IMR-90 (cell line): ENCODE measurements at regions not wholly inside any gene's neighbourhood (a gene's known extent, or its start where the extent isn't known, plus 50 kb on each side); places are given as distances from the start of the nearest gene placed in this dataset.

Source experiments
- ATAC-seq: fragments of 200-7000 bp; cut with Tn5 transposase; 2 replicates; pipeline ENCODE4 v1.9.1; 2020; ENCODE audit warnings: low read depth, mild to moderate bottlenecking, moderate library complexity
- BruUV-seq: library from RNA; stranded (reverse); fragments of 400-500 nt; replicated peaks from 2 replicates; lab custom pipeline; 2021; lab: Mats Ljungman, UMichigan
- CTCF ChIA-PET: fragments of 300-600 bp; formaldehyde crosslinking; extraction: SDS; loops from one replicate; lab custom pipeline; 2021; ENCODE audit warnings: antibody characterized with exemption; lab: Yijun Ruan, JAX
- POLR2A ChIA-PET: fragments of 300-600 bp; sonication (Branson Sonifier 250); formaldehyde crosslinking; loops from one replicate; lab custom pipeline; 2022; ENCODE audit warnings: antibody characterized with exemption; ENCODE audit not compliant: unreplicated experiment; lab: Charles Lee
- DNase-seq: peaks from one replicate; pipeline ENCODE4 v3.0.0; 2013
- H2AFZ ChIP-seq: replicated peaks from 2 replicates; pipeline ENCODE3; 2013; ENCODE audit warnings: low read length, mild to moderate bottlenecking; ENCODE audit not compliant: poor library complexity
- H2AK5ac ChIP-seq: 2 replicates; pipeline ENCODE4 v1.6.1; 2013; ENCODE audit warnings: low read depth, low read length, inconsistent platforms
- H2AK9ac ChIP-seq: replicated peaks from 2 replicates; pipeline ENCODE3; 2013; ENCODE audit warnings: mild to moderate bottlenecking, low read depth, low read length, moderate library complexity; ENCODE audit not compliant: poor library complexity
- H2BK120ac ChIP-seq: 2 replicates; pipeline ENCODE4 v1.6.1; 2013; ENCODE audit warnings: low read depth, low read length, inconsistent platforms
- H2BK15ac ChIP-seq: 3 replicates; pipeline ENCODE4 v1.6.1; 2013; ENCODE audit warnings: low read depth, low read length, inconsistent platforms
- H2BK20ac ChIP-seq: 2 replicates; pipeline ENCODE4 v1.6.1; 2013; ENCODE audit warnings: low read depth, mild to moderate bottlenecking, inconsistent platforms, low read length, moderate library complexity
- H2BK5ac ChIP-seq: 2 replicates; pipeline ENCODE4 v1.6.1; 2013; ENCODE audit warnings: mild to moderate bottlenecking, low read depth, low read length, inconsistent platforms; ENCODE audit not compliant: poor library complexity, severe bottlenecking
- H3K14ac ChIP-seq: replicated peaks from 2 replicates; pipeline ENCODE4 v1.6.1; 2013; ENCODE audit warnings: low read depth, low read length, inconsistent platforms
- H3K18ac ChIP-seq: 2 replicates; pipeline ENCODE4 v1.6.1; 2013; ENCODE audit warnings: low read depth, low read length, control low read depth
- H3K23ac ChIP-seq: 2 replicates; pipeline ENCODE4 v1.6.1; 2013; ENCODE audit warnings: low read depth, low read length, inconsistent platforms
- H3K27ac ChIP-seq: 2 replicates; pipeline ENCODE4 v1.5.1; 2013; ENCODE audit warnings: mild to moderate bottlenecking, control low read depth, low read length; ENCODE audit not compliant: insufficient read depth
- H3K27me3 ChIP-seq: 2 replicates; pipeline ENCODE4 v1.6.1; 2013; ENCODE audit warnings: low read length; ENCODE audit not compliant: control insufficient read depth, insufficient read depth
- H3K36me3 ChIP-seq: 2 replicates; pipeline ENCODE4 v1.6.1; 2013; ENCODE audit warnings: low read length, mixed read lengths; ENCODE audit not compliant: control insufficient read depth, insufficient read depth
- H3K4ac ChIP-seq: 2 replicates; pipeline ENCODE4 v1.6.1; 2013; ENCODE audit warnings: low read depth, low read length, inconsistent platforms
- H3K4me1 ChIP-seq: 2 replicates; pipeline ENCODE4 v1.6.1; 2013; ENCODE audit warnings: low read length, mixed read lengths; ENCODE audit not compliant: control insufficient read depth, insufficient read depth
- H3K4me2 ChIP-seq: 2 replicates; pipeline ENCODE4 v1.6.1; 2013; ENCODE audit warnings: low read depth, mild to moderate bottlenecking, control low read depth, low read length, moderate library complexity
- H3K4me3 ChIP-seq: 2 replicates; pipeline ENCODE4 v1.5.1; 2013; ENCODE audit warnings: low read depth, mild to moderate bottlenecking, control low read depth, low read length, moderate library complexity; ENCODE audit not compliant: insufficient read depth
- H3K56ac ChIP-seq: 2 replicates; pipeline ENCODE4 v1.6.1; 2013; ENCODE audit warnings: low read length, inconsistent platforms; ENCODE audit not compliant: insufficient read depth; ENCODE audit errors: extremely low read depth
- H3K79me1 ChIP-seq, 2 experiments: 2 replicates each; pipeline ENCODE4 v1.6.1; 2013; ENCODE audit warnings: low read length in 2 of 2, inconsistent platforms in 1 of 2, low read depth in 1 of 2
- H3K9ac ChIP-seq: 2 replicates; pipeline ENCODE4 v1.6.1; 2013; ENCODE audit warnings: low read depth, low read length, control low read depth
- H3K9me1 ChIP-seq: 2 replicates; pipeline ENCODE4 v1.6.1; 2013; ENCODE audit warnings: low read length, inconsistent platforms; ENCODE audit not compliant: insufficient read depth
- H3K9me3 ChIP-seq: 2 replicates; pipeline ENCODE4 v1.6.1; 2013; ENCODE audit warnings: low read length; ENCODE audit not compliant: control insufficient read depth, insufficient read depth
- H4K20me1 ChIP-seq: 2 replicates; pipeline ENCODE4 v1.6.1; 2013; ENCODE audit warnings: low read length, inconsistent platforms; ENCODE audit not compliant: insufficient read depth
- H4K5ac ChIP-seq: 2 replicates; pipeline ENCODE4 v1.6.1; 2013; ENCODE audit warnings: mild to moderate bottlenecking, low read depth, low read length, control low read depth
- H4K8ac ChIP-seq, 2 experiments: 2 replicates each; pipeline ENCODE4 v1.6.1; 2013; ENCODE audit warnings: low read depth in 2 of 2, low read length in 2 of 2, control low read depth in 1 of 2, inconsistent platforms in 1 of 2
- H4K91ac ChIP-seq: 2 replicates; pipeline ENCODE4 v1.6.1; 2013; ENCODE audit warnings: low read depth, low read length, inconsistent platforms; ENCODE audit not compliant: insufficient read depth
- BHLHE40 ChIP-seq: fragments of 150-350 bp; IDR thresholded peaks from 2 replicates; pipeline ENCODE4 v1.6.1; 2016; ENCODE audit warnings: mild to moderate bottlenecking, low read depth, low read length
- CEBPB ChIP-seq: IDR thresholded peaks from 2 replicates; pipeline ENCODE4 v1.6.1; 2012; ENCODE audit warnings: low read depth, low read length, improper control_type of control experiment
- CHD1 ChIP-seq: IDR thresholded peaks from 2 replicates; pipeline ENCODE4 v1.6.1; 2012; ENCODE audit warnings: low read depth, low read length, improper control_type of control experiment
- FOS ChIP-seq: fragments of 150-350 bp; IDR thresholded peaks from 2 replicates; pipeline ENCODE4 v1.6.1; 2016; ENCODE audit warnings: low read depth, low read length
- MAFK ChIP-seq: IDR thresholded peaks from 2 replicates; pipeline ENCODE4 v1.6.1; 2012; ENCODE audit warnings: low read depth, low read length, improper control_type of control experiment
- MAZ ChIP-seq: IDR thresholded peaks from 2 replicates; pipeline ENCODE4 v1.6.1; 2012; ENCODE audit warnings: low read depth, mild to moderate bottlenecking, low read length, improper control_type of control experiment, moderate library complexity, borderline replicate concordance
- MXI1 ChIP-seq: IDR thresholded peaks from 2 replicates; pipeline ENCODE4 v1.6.1; 2012; ENCODE audit warnings: low read depth, mild to moderate bottlenecking, low read length, moderate library complexity, borderline replicate concordance
- NFE2L2 ChIP-seq: fragments of 150-350 bp; IDR thresholded peaks from 2 replicates; pipeline ENCODE4 v1.6.1; 2016; ENCODE audit warnings: low read depth, mild to moderate bottlenecking, low read length
- POLR2A ChIP-seq: IDR thresholded peaks from 2 replicates; pipeline ENCODE4 v1.6.1; 2012; ENCODE audit warnings: mild to moderate bottlenecking, low read depth, low read length
- RAD21 ChIP-seq: IDR thresholded peaks from 2 replicates; pipeline ENCODE4 v1.6.1; 2012; ENCODE audit warnings: low read length, improper control_type of control experiment
- RCOR1 ChIP-seq: IDR thresholded peaks from 2 replicates; pipeline ENCODE4 v1.6.1; 2012; ENCODE audit warnings: mild to moderate bottlenecking, low read length, improper control_type of control experiment; ENCODE audit not compliant: insufficient replicate concordance
- RFX5 ChIP-seq: IDR thresholded peaks from 2 replicates; pipeline ENCODE4 v1.8.0; 2012; ENCODE audit warnings: low read depth, mild to moderate bottlenecking, low read length, moderate library complexity
- SMC3 ChIP-seq: fragments of 150-350 bp; IDR thresholded peaks from 2 replicates; pipeline ENCODE4 v1.6.1; 2016; ENCODE audit warnings: low read depth, mild to moderate bottlenecking, antibody characterized with exemption, low read length, moderate library complexity
- WGBS, 2 experiments: methylation state at CpG; one replicate each; pipeline versions ENCODE4 v1.1.5 to v1.1.7; 2013; ENCODE audit warnings: missing lambda C conversion rate in 2 of 2; ENCODE audit not compliant: insufficient read length in 1 of 2; ENCODE audit errors: extremely low coverage in 2 of 2; 5-methylcytosine and 5-hydroxymethylcytosine counted together
- dilution Hi-C: fragments of 300-500 bp; cut with HindIII; formaldehyde crosslinking; loops from one replicate; pipeline ENCODE4 v1.14.3; 2018; ENCODE audit warnings: low sequenced_read_pairs; ENCODE audit not compliant: unreplicated experiment
- in situ Hi-C: fragments of 300-500 bp; cut with MboI; formaldehyde crosslinking; loops from 3 replicates; pipeline ENCODE4 v1.14.3; 2019; ENCODE audit warnings: low sequenced_read_pairs, inconsistent platforms, mixed read lengths
- intact Hi-C: fragments of 100-400 bp; cut with micrococcal nuclease; formaldehyde crosslinking; loops from 2 replicates; pipeline ENCODE4 v1.10.0; 2022
- TF ChIP-seq, protein P1 (sequence below): conservative IDR thresholded peaks from 2 replicates; pipeline ENCODE4 v1.5.1; 2012; ENCODE audit warnings: mild to moderate bottlenecking, low read depth, low read length, improper control_type of control experiment
- TF ChIP-seq, protein P2 (sequence below): fragments of 150-350 bp; IDR thresholded peaks from 2 replicates; pipeline ENCODE4 v1.6.1; 2017; ENCODE audit warnings: mild to moderate bottlenecking, antibody characterized with exemption, low read length, low read depth
- TF ChIP-seq, protein P3 (sequence below): fragments of 150-350 bp; IDR thresholded peaks from 2 replicates; pipeline ENCODE4 v1.6.1; 2016; ENCODE audit warnings: low read depth, mild to moderate bottlenecking, low read length, moderate library complexity, borderline replicate concordance

DNA sequence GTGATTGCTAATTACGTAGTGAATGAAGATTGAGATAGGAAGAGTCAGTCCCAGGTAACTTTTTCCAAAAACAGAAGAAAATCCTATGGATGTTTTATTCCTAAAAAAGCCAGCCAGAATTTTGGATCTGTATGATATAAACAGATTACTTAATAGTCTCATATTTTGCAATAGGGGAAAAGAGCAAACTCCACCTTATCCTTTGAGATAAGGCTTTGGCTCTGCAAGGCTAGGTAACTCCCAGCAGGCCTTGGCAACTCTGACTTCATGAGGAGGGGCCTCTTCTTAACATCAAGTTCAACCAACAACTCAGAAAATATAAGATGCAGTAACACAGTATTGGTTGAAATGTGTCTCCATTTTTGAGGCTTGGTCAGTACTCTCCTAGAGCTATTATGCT is 98.7 kb upstream of the SLC4A4 start:
- no peak for TF ChIP-seq SMC3
- TF ChIP-seq, protein P1, sequence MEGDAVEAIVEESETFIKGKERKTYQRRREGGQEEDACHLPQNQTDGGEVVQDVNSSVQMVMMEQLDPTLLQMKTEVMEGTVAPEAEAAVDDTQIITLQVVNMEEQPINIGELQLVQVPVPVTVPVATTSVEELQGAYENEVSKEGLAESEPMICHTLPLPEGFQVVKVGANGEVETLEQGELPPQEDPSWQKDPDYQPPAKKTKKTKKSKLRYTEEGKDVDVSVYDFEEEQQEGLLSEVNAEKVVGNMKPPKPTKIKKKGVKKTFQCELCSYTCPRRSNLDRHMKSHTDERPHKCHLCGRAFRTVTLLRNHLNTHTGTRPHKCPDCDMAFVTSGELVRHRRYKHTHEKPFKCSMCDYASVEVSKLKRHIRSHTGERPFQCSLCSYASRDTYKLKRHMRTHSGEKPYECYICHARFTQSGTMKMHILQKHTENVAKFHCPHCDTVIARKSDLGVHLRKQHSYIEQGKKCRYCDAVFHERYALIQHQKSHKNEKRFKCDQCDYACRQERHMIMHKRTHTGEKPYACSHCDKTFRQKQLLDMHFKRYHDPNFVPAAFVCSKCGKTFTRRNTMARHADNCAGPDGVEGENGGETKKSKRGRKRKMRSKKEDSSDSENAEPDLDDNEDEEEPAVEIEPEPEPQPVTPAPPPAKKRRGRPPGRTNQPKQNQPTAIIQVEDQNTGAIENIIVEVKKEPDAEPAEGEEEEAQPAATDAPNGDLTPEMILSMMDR = no peak
- TF ChIP-seq MXI1 = no peak
- TF ChIP-seq FOS = no peak
- TF ChIP-seq CHD1 = no peak
- TF ChIP-seq, protein P2, sequence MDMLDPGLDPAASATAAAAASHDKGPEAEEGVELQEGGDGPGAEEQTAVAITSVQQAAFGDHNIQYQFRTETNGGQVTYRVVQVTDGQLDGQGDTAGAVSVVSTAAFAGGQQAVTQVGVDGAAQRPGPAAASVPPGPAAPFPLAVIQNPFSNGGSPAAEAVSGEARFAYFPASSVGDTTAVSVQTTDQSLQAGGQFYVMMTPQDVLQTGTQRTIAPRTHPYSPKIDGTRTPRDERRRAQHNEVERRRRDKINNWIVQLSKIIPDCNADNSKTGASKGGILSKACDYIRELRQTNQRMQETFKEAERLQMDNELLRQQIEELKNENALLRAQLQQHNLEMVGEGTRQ = no peak
- no peak for TF ChIP-seq NFE2L2
- no peak for TF ChIP-seq RAD21
- no peak for TF ChIP-seq POLR2A
- TF ChIP-seq CEBPB = no peak
- TF ChIP-seq MAZ = no peak
- TF ChIP-seq, protein P3, sequence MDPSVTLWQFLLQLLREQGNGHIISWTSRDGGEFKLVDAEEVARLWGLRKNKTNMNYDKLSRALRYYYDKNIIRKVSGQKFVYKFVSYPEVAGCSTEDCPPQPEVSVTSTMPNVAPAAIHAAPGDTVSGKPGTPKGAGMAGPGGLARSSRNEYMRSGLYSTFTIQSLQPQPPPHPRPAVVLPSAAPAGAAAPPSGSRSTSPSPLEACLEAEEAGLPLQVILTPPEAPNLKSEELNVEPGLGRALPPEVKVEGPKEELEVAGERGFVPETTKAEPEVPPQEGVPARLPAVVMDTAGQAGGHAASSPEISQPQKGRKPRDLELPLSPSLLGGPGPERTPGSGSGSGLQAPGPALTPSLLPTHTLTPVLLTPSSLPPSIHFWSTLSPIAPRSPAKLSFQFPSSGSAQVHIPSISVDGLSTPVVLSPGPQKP = no peak
- TF ChIP-seq MAFK = no peak
- TF ChIP-seq BHLHE40 = no peak
- no peak for TF ChIP-seq RFX5
- TF ChIP-seq RCOR1 = no peak
- ATAC-seq (no peak), DNase-seq (no peak)
- ChIA-PET CTCF (interaction anchor here (0.5 kb wide), 1 partner anchor 585 kb away, joined by 3 read pairs; no protein-coding TSS in a partner anchor), POLR2A (no interaction called here)
- in situ Hi-C loops (no loop called here), intact Hi-C loops (no loop called here), dilution Hi-C loops (no loop called here)
- Histone ChIP-seq H2BK5ac (peak overlapping the region; percentile 21), H2AFZ (no peak overlapping the region), H3K4me3 (no peak overlapping the region), H3K79me1 (peaks cover 26 to 61% of the 10 kb centered on the region in 2 experiments), H4K91ac (no peak overlapping the region; the same call in 1 of the 2 replicates), H2AK9ac (no peak overlapping the region), H3K56ac (no peak overlapping the region), H4K8ac (no peak overlapping the region), H3K27ac (no peak overlapping the region), H4K20me1 (peaks cover 8% of the 10 kb centered on the region; the same call in 1 of the 2 replicates), H3K4me2 (no peak overlapping the region), H3K14ac (no peak overlapping the region), H3K23ac (no peak overlapping the region), H3K9me1 (peaks cover 14% of the 10 kb centered on the region), H4K5ac (no peak overlapping the region), H3K18ac (peak overlapping the region; percentile 25; the same call in 1 of the 2 replicates), H3K4ac (no peak overlapping the region), H3K9ac (no peak overlapping the region), H3K9me3 (no peaks in the 10 kb centered on the region), H2BK120ac (peak overlapping the region; percentile 3; the same call in 1 of the 2 replicates), H3K27me3 (no peaks in the 10 kb centered on the region), H3K36me3 (peaks cover 8% of the 10 kb centered on the region), H2AK5ac (no peak overlapping the region), H3K4me1 (peaks cover 17% of the 10 kb centered on the region), H2BK15ac (no peak overlapping the region; the same call in 2 of the 3 replicates), H2BK20ac (no peak overlapping the region)
- no TSS peak for BruUV-seq
- no CpG with 5 or more reads among the region's 1 CpG for WGBS, 2 experiments
